ENCODE measurements at regions not wholly inside any gene's neighbourhood (a gene's known extent, or its start where the extent isn't known, plus 50 kb on each side); places are given as distances from the start of the nearest gene placed in this dataset.

DNA sequence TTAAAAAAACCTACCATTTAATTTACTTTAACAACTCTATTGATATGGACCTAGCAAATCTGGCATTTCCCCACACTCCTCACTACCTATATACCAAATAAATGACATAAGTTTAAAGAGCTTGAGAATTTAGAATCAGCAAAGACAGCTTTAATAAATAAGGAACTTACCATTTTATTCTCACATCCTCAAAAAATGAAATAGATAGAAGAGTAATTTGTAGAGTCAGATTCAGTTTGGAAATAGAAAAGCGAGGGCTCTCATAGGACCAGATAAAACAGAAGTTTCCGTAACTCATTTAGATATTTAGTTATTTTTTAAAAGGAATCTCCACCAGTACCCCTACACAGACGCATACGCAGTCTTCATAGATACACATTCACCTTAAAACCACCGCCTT, 117.9 kb downstream of the RGS2 start:
- DNase-seq (ENCODE audit: extremely low spot score): no peak
- TF ChIP-seq, protein P1, sequence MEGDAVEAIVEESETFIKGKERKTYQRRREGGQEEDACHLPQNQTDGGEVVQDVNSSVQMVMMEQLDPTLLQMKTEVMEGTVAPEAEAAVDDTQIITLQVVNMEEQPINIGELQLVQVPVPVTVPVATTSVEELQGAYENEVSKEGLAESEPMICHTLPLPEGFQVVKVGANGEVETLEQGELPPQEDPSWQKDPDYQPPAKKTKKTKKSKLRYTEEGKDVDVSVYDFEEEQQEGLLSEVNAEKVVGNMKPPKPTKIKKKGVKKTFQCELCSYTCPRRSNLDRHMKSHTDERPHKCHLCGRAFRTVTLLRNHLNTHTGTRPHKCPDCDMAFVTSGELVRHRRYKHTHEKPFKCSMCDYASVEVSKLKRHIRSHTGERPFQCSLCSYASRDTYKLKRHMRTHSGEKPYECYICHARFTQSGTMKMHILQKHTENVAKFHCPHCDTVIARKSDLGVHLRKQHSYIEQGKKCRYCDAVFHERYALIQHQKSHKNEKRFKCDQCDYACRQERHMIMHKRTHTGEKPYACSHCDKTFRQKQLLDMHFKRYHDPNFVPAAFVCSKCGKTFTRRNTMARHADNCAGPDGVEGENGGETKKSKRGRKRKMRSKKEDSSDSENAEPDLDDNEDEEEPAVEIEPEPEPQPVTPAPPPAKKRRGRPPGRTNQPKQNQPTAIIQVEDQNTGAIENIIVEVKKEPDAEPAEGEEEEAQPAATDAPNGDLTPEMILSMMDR (IDR thresholded peaks at IDR 0.05; ENCODE audit: control extremely low read depth, extremely low read depth, low read depth, missing control alignments): no peak
- ChIA-PET POLR2A (no interaction called here), CTCF (no interaction called here)

DNA sequence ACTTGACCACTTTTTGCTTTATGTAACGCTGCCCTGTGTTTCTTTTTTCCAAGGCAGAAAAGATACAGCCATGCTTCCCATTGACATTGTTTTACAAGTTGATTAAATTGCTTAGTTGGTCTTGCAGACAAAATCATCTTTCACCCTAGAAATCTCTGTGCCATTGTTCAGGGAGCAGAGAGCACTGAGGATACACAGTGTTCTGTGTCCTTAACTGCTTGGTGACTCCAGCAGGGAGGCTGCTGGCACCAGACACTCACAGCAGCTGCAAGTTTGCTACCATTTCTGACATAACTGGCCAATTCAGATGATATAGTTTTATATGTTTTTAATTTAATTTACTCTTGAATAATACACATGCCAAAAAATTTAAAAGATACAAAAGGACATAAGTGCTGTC, 118.7 kb downstream of the RGS2 start:
- ChIA-PET POLR2A (no interaction called here), CTCF (no interaction called here)
- DNase-seq (ENCODE audit: extremely low spot score): no peak
- TF ChIP-seq, protein P1 (IDR thresholded peaks at IDR 0.05; ENCODE audit: control extremely low read depth, extremely low read depth, low read depth, missing control alignments): no peak

DNA sequence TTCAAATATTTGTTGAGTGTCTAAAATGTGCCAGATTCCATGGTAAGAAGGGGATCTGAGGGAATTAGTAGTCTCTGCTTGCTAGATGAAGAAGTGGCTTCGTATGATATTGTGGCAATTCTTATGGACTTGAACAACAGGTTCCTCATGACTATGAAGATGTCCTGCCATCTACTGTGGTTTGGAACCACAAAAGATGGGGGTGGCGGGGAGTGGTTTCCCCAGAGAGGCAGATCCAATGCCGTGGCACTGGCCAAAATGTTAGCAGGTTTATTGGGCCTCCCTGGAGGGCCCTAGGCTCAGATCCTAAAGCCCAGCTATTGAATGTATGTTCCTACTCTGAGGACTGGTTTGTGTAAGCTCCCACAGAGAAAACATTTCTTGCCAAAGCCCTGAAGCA, 120.8 kb downstream of the RGS2 start:
- no peak for DNase-seq (ENCODE audit: extremely low spot score)
- ChIA-PET POLR2A (no interaction called here), CTCF (interaction anchor here (1.7 to 2.6 kb wide), 3 partner anchors 10 to 13 kb away, joined by 6 to 18 read pairs (median 10); no protein-coding TSS in a partner anchor)
- TF ChIP-seq, protein P1 (IDR thresholded peaks at IDR 0.05; ENCODE audit: control extremely low read depth, extremely low read depth, low read depth, missing control alignments): no peak

DNA sequence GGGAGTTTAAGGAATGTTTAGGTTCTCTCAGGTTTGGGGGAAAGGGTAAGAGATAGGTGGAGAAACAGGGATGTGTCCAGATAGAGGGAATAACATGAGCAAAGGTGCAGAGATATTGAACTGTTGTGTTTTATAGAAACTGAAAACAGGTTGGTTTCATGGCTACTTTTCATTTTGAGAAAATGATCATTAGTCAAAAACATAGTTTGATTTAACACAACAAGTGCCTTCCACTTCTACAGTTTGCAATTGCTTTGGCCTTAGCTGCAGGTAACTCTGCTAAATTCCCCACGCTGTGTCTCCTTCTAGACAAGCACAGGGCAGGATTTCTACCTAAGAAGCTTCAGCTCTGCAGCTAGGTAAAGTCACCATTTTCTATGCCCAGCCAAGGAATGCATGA, 124.9 kb downstream of the RGS2 start:
- CTCF ChIA-PET: interaction anchor here (0.6 to 1.1 kb wide), 2 partner anchors 9 to 130 kb away, joined by 3 read pairs; no protein-coding TSS in a partner anchor
- TF ChIP-seq, protein P1 (IDR thresholded peaks at IDR 0.05; ENCODE audit: control extremely low read depth, extremely low read depth, low read depth, missing control alignments): no peak
- no peak for DNase-seq (ENCODE audit: extremely low spot score)
- POLR2A ChIA-PET: no interaction called here

DNA sequence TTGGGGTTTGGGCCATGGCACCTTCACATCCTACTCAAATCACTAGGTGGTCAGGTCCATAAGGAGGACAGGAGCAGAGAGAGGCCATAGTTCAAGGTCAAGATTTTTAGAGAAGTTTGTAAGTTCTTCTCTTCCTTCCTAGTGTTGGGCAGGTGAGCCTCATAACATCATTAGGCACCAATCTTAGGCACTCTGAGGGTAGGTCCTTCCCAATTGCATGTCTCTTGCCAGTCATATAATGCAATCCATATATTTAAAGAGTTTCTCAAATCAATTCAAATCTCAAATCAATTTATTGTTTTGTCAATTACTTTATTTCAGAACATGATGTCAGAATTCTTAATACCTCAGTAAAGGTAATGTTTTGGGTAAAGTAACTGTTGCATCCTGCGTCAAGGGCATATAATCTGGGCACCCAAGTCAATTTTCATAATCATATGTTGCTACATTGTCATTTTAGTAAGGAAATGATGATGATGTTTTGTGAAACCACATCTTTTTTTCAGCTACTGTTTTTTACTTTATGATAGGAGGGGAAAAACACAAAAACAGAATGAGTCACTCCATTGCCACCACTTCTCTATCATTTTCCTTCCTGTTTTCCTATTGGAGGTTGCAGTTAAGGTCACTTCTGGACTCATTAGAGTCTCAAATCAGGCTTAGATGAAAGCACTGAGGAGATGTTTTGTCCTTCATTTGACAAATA, 122.7 kb downstream of the UCHL5 start:
- TF ChIP-seq, protein P1 (IDR thresholded peaks at IDR 0.05; ENCODE audit: control extremely low read depth, extremely low read depth, low read depth, missing control alignments): no peak
- DNase-seq (ENCODE audit: extremely low spot score): no peak
- ChIA-PET POLR2A (no interaction called here), CTCF (interaction anchor here (1.0 to 1.8 kb wide), 3 partner anchors 10 to 18 kb away, joined by 3 to 5 read pairs (median 5); no protein-coding TSS in a partner anchor)

DNA sequence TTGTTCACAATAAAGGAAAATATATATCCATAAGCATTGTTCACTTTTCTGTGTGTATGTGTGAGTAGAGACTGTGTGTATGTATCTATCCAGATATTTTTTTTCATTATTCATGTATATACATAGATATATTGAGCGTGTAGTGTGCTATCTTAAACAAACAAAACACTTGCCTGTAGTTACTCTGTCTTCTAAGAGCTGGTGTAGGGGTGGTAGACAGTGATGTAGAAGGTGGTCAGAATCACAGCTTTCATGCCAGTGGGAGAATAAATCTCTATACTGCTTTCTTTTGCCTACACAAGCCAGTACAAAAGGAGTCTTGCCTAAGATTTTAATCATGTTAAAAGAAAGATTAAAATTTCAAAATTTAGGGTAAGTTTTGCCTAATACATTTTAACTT, 122.0 kb downstream of the UCHL5 start:
- CTCF ChIA-PET: interaction anchor here (1.2 to 1.8 kb wide), 2 partner anchors 9 kb away, joined by 4 to 5 read pairs; no protein-coding TSS in a partner anchor
- TF ChIP-seq, protein P1 (IDR thresholded peaks at IDR 0.05; ENCODE audit: control extremely low read depth, extremely low read depth, low read depth, missing control alignments): no peak
- POLR2A ChIA-PET: no interaction called here
- no peak for DNase-seq (ENCODE audit: extremely low spot score)

Measured in GM10248 (cell line).